ENCODE measurements at regions not wholly inside any gene's neighbourhood (a gene's known extent, or its start where the extent isn't known, plus 50 kb on each side); places are given as distances from the start of the nearest gene placed in this dataset.

DNA sequence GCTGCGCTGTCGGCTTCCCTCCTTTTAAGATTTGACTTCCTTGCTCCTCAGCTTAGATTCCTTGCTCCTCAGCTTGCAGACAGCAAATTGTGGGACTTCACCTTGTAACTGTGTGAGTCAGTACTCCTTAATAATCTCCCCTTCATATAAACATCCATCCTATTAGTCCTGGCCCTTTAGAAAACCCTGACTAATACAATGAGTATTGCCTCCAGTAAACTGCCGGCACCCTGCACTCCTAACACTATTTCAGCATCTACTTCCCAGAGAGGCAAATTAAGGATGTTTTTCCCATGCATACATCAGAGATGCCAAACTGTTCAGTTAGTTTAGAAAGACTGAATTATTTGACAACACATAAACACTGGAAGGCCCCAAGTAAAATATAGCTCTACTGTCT lies 611.3 kb upstream of the TMEM132C start:
- DNase-seq (ENCODE audit: low read depth) = no peak

GRCh38 chr12:127656266-127656665 lies 610.7 kb upstream of the TMEM132C start:
- TF ChIP-seq CTCF (IDR thresholded peaks at IDR 0.05; ENCODE audit: low read length, missing control alignments) = no peak
- H3K4me3 ChIP-seq (replicated peaks; ENCODE audit: low read depth, low read length) = no peak overlapping the region
- no peak for DNase-seq (ENCODE audit: low read depth)

More for the DNA sequence above, 611.3 kb upstream of the TMEM132C start:
- no peak for TF ChIP-seq CTCF (IDR thresholded peaks at IDR 0.05; ENCODE audit: low read length, missing control alignments)
- no peak overlapping the region for H3K4me3 ChIP-seq (replicated peaks; ENCODE audit: low read depth, low read length)

DNA sequence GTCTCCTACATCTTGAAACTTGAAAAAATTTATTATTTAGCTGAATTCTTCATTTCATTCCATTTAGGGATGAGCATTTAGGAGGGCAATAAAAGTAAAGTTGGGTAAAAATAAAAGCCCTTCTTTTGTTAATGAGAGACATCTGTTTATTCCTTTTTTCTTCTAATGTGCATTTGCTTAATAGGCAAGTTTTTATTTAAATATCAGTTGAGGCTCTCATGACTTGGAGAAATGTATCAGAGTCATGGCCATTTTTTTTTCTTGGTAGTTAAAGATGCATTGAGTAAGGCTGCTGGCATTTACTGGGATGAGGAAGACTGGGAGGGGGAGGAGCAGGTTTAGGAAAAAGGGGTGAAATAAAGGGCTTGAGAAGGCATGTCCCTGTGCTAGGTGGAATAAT lies 609.9 kb upstream of the TMEM132C start:
- no peak overlapping the region for H3K4me3 ChIP-seq (replicated peaks; ENCODE audit: low read depth, low read length)
- no peak for DNase-seq (ENCODE audit: low read depth)
- no peak for TF ChIP-seq CTCF (IDR thresholded peaks at IDR 0.05; ENCODE audit: low read length, missing control alignments)

DNA sequence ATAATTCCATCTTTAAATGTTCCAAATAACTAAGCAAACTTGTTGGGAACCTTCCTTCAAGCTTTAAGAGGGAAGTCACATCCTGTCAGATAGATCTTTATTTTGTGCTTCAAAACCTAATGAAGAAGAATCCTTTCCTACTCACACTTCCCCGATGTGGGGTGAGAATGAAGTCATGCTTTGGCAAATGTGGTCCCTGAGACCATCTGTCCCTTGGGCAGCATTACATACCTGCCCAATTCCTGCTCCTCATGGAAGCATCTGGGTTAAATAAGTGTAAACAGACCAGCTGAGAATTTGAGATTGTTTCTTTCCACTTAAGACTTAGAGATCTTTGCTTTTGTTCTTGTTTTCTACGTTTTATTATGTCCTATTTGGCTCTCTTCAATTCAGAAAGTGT lies 606.0 kb upstream of the TMEM132C start:
- H3K4me3 ChIP-seq (replicated peaks; ENCODE audit: low read depth, low read length) = no peak overlapping the region
- no peak for DNase-seq (ENCODE audit: low read depth)
- TF ChIP-seq CTCF (IDR thresholded peaks at IDR 0.05; ENCODE audit: low read length, missing control alignments) = no peak

DNA sequence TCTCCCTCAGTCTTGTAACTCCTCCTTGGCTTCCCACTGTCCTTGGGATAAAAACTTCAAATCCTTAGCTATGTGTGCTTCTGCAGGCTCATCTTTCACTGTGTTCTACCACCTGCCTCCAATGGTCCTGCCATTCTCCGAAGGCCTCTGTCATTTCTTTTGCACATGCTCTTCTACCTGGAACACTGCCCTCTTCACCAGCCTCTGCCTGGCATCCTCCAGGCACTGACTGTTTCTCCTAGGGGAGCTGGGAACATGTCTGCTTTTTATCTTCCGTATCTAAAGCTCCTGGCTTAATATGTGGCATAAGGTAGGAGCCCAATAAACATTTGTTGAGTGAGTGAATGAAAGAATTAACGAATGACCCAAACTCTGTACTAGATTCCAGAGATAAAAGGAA lies 603.3 kb upstream of the TMEM132C start:
- DNase-seq (ENCODE audit: low read depth) = no peak
- H3K4me3 ChIP-seq (replicated peaks; ENCODE audit: low read depth, low read length) = no peak overlapping the region
- no peak for TF ChIP-seq CTCF (IDR thresholded peaks at IDR 0.05; ENCODE audit: low read length, missing control alignments)

DNA sequence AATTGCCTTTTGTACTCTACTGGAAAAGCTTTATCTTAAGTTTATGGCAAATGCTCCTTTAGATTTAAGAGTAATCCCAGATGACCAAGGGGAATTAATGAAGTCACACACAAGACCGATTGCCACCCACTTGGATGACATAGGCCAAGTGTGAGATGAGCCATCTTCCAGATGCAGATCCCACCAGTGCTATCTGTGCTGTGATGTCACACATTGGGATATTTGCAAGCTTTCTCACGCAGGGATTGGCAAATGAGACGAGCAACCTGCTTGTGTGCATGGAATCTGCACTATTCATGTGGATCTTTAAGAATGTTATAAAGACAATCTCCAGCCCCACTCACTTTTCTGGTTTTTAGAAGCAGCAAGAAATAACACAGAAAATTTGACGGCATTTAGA lies 602.1 kb upstream of the TMEM132C start:
- no peak overlapping the region for H3K4me3 ChIP-seq (replicated peaks; ENCODE audit: low read depth, low read length)
- no peak for TF ChIP-seq CTCF (IDR thresholded peaks at IDR 0.05; ENCODE audit: low read length, missing control alignments)
- no peak for DNase-seq (ENCODE audit: low read depth)

GRCh38 chr12:127667131-127667685 lies 599.8 kb upstream of the TMEM132C start:
- no peak for DNase-seq (ENCODE audit: low read depth)
- H3K4me3 ChIP-seq (replicated peaks; ENCODE audit: low read depth, low read length) = no peak overlapping the region
- no peak for TF ChIP-seq CTCF (IDR thresholded peaks at IDR 0.05; ENCODE audit: low read length, missing control alignments)

Data from fibroblast of pulmonary artery (primary cell).